Gastrocnemius medialis (tissue), 4 donors: ENCODE measurements at regions not wholly inside any gene's neighbourhood (a gene's known extent, or its start where the extent isn't known, plus 50 kb on each side); places are given as distances from the start of the nearest gene placed in this dataset.

Source experiments
- ATAC-seq, 2 donors: fragments of 150-250 bp; one replicate each; pipeline ENCODE4 v1.9.1; 2016
- DNase-seq, 2 donors: peaks; one replicate each; pipeline ENCODE4 v3.0.0-alpha.2; 2019
- H3K27ac ChIP-seq, 4 donors: fragments of 200-600 bp; sonication (generic); 1 replicate in 1 of 4; 2 replicates in 3 of 4; pipeline ENCODE4 v1.5.1; 2016 to 2018; ENCODE audit warnings: mild to moderate bottlenecking in 2 of 4, moderate library complexity in 1 of 4
- H3K27me3 ChIP-seq, 3 donors: fragments of 200-600 bp; sonication (generic) in 2 of 3; 1 replicate in 1 of 3; 2 replicates in 2 of 3; pipeline versions ENCODE4 v1.5.1 to v1.6.0; 2016 to 2019; ENCODE audit warnings: mild to moderate bottlenecking in 1 of 3, moderate library complexity in 1 of 3
- H3K36me3 ChIP-seq, 2 donors: fragments of 200-600 bp; sonication (generic) in 1 of 2; one replicate each; pipeline ENCODE4 v1.5.1; 2017 to 2018
- H3K4me1 ChIP-seq, 2 donors: fragments of 200-600 bp; sonication (generic) in 1 of 2; one replicate each; pipeline ENCODE4 v1.5.1; 2016 to 2017; ENCODE audit warnings: mild to moderate bottlenecking in 2 of 2
- H3K4me3 ChIP-seq, 4 donors: fragments of 200-600 bp; sonication (generic) in 3 of 4; 1 replicate in 1 of 4; 2 replicates in 3 of 4; pipeline ENCODE4 v1.5.1; 2016 to 2019; ENCODE audit warnings: mild to moderate bottlenecking in 2 of 4
- H3K9me3 ChIP-seq, 3 donors: fragments of 200-600 bp; sonication (generic) in 2 of 3; 1 replicate in 1 of 3; 2 replicates in 2 of 3; pipeline ENCODE4 v1.5.1; 2016 to 2019
- CTCF ChIP-seq, 5 experiments: fragments of 450-650 bp in 3 of 5; fragments of 200-600 bp in 2 of 5; sonication (generic) in 2 of 5; IDR thresholded peaks in 4 of 5; conservative IDR thresholded peaks in 1 of 5; 1 replicate in 4 of 5; 2 replicates in 1 of 5; pipeline ENCODE4 v1.5.1; 2016 to 2019; ENCODE audit warnings: antibody characterized with exemption in 5 of 5, mild to moderate bottlenecking in 3 of 5, moderate library complexity in 3 of 5
- POLR2A ChIP-seq, 2 donors: fragments of 450-650 bp; IDR thresholded peaks; one replicate each; pipeline ENCODE4 v1.6.1; 2017; ENCODE audit warnings: antibody characterized with exemption in 2 of 2, mild to moderate bottlenecking in 2 of 2, moderate library complexity in 2 of 2
- in situ Hi-C, 4 donors: fragments of 200-750 bp; cut with MboI; loops; one replicate each; pipeline versions ENCODE4 v1.15.0 to v1.8.0; 2017; ENCODE audit warnings: low sequenced_read_pairs in 4 of 4
- intact Hi-C: fragments of 100-400 bp; cut with DNase I; formaldehyde crosslinking; loops from one replicate; pipeline ENCODE4 v1.15.1; 2023; ENCODE audit warnings: low total_unique reads

GRCh38 chr4:24702281-24702680 is 93.1 kb upstream of the SOD3 start:
- DNase-seq: no peak
- in situ Hi-C loops: no loop called here
- H3K4me3 ChIP-seq: no peak overlapping the region
- ATAC-seq: no peak
- no peaks in the 10 kb centered on the region for H3K9me3 ChIP-seq
- H3K36me3 ChIP-seq: no peaks in the 10 kb centered on the region
- H3K27ac ChIP-seq: no peak overlapping the region
- H3K27me3 ChIP-seq: no peaks in the 10 kb centered on the region
- TF ChIP-seq CTCF (IDR thresholded peaks at IDR 0.05 in 4 of 5, conservative IDR thresholded peaks at IDR 0.05 in 1 of 5): no peak
- TF ChIP-seq POLR2A (IDR thresholded peaks at IDR 0.05): no peak
- intact Hi-C loops: no loop called here
- H3K4me1 ChIP-seq: no peaks in the 10 kb centered on the region

DNA sequence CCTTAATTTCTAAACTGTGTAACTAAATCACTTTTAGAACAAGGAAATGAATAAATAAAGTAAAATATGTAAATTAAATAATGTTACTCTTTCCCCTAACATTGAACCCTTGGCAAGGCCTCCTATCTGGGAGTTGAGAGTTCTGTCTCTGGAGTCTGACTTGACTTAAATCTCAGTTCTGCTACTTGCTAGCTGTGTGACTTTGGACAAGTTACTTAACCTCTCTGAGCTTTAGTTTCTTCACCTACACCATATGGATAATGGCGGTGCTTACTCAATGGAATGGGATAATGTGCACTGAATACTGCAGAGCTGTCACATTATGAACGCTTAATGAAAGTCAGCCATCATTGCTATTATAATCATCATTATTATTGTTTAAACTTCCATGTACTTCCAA is 92.1 kb upstream of the SOD3 start:
- Histone ChIP-seq H3K36me3 (no peaks in the 10 kb centered on the region), H3K27ac (no peak overlapping the region), H3K4me1 (no peaks in the 10 kb centered on the region), H3K4me3 (no peak overlapping the region), H3K27me3 (no peaks in the 10 kb centered on the region), H3K9me3 (no peaks in the 10 kb centered on the region)
- TF ChIP-seq CTCF (IDR thresholded peaks at IDR 0.05 in 4 of 5, conservative IDR thresholded peaks at IDR 0.05 in 1 of 5): no peak
- TF ChIP-seq POLR2A (IDR thresholded peaks at IDR 0.05): no peak
- in situ Hi-C loops: no loop called here
- intact Hi-C loops: no loop called here
- ATAC-seq (no peak), DNase-seq (no peak)

DNA sequence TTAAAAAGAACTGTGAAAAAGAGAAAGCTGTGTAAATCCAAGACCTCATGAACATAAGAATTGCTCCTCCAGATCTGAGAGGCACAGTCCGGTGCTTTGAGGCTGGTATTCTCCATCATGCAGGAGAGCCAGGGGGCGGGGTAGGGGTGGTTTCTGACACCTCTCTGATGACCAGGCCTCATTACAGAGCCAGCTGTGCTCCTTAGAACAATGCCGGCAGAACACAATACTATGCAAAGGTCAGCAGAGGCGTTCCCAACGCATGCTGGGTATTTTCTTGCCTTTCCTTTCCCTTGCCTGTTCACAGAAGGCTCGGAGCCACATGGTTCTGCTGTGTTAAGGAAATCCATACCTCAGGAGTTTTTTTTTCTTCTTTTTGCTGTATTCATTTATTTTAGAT is 91.2 kb upstream of the SOD3 start:
- in situ Hi-C loops (no loop called here), intact Hi-C loops (no loop called here)
- Histone ChIP-seq H3K4me3 (no peak overlapping the region), H3K27me3 (no peaks in the 10 kb centered on the region), H3K4me1 (no peaks in the 10 kb centered on the region), H3K27ac (no peak overlapping the region), H3K9me3 (no peaks in the 10 kb centered on the region), H3K36me3 (no peaks in the 10 kb centered on the region)
- no peak for TF ChIP-seq POLR2A (IDR thresholded peaks at IDR 0.05)
- no peak for TF ChIP-seq CTCF (IDR thresholded peaks at IDR 0.05 in 4 of 5, conservative IDR thresholded peaks at IDR 0.05 in 1 of 5)
- DNase-seq (no peak), ATAC-seq (no peak)

GRCh38 chr4:24705016-24705753 is 90.2 kb upstream of the SOD3 start:
- no peak for ATAC-seq
- in situ Hi-C loops (no loop called here), intact Hi-C loops (no loop called here)
- H3K4me1 ChIP-seq: no peaks in the 10 kb centered on the region
- no peaks in the 10 kb centered on the region for H3K36me3 ChIP-seq
- H3K27me3 ChIP-seq: no peaks in the 10 kb centered on the region
- no peak for TF ChIP-seq CTCF (IDR thresholded peaks at IDR 0.05 in 4 of 5, conservative IDR thresholded peaks at IDR 0.05 in 1 of 5)
- no peak for TF ChIP-seq POLR2A (IDR thresholded peaks at IDR 0.05)
- no peaks in the 10 kb centered on the region for H3K9me3 ChIP-seq
- H3K4me3 ChIP-seq: no peak overlapping the region
- no peak overlapping the region for H3K27ac ChIP-seq
- DNase-seq: no peak

DNA sequence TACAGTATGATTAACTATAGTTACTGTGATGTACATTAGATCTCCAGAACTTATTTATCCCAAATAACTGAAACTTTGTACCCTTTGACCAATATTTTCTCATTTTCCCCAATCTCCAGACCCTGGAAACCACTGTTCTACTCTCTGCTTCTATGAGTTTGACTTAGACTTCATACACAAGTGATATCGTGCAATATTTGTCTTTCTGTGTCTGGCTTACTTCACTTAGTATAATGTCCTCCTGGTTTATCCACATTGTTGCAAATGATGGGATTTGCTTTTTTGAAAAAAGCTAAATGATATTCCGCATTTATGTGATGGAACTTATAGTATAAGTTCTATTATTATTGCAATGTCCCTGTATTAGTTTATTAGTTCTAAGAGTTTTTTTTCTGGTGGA is 81.8 kb upstream of the SOD3 start:
- no peak overlapping the region for H3K4me3 ChIP-seq
- in situ Hi-C loops: no loop called here
- TF ChIP-seq POLR2A (IDR thresholded peaks at IDR 0.05) (no peak), CTCF (IDR thresholded peaks at IDR 0.05 in 4 of 5, conservative IDR thresholded peaks at IDR 0.05 in 1 of 5) (no peak)
- DNase-seq: no peak
- ATAC-seq: no peak
- intact Hi-C loops: no loop called here
- no peaks in the 10 kb centered on the region for H3K4me1 ChIP-seq
- no peaks in the 10 kb centered on the region for H3K27me3 ChIP-seq
- no peak overlapping the region for H3K27ac ChIP-seq
- no peaks in the 10 kb centered on the region for H3K36me3 ChIP-seq
- peaks cover 0 to 10% (median 0%) of the 10 kb centered on the region in 3 donors for H3K9me3 ChIP-seq
